ENCODE measurements at regions not wholly inside any gene's neighbourhood (a gene's known extent, or its start where the extent isn't known, plus 50 kb on each side); places are given as distances from the start of the nearest gene placed in this dataset.

GRCh38 chr3:150307311-150308036 is 100.6 kb upstream of the TSC22D2 start:
- TF ChIP-seq CTCF (optimal IDR thresholded peaks at IDR 0.05 in 1 of 3, IDR thresholded peaks at IDR 0.05 in 1 of 3, conservative IDR thresholded peaks at IDR 0.05 in 1 of 3; ENCODE audit: extremely low read depth in 1 of 3, insufficient read depth in 2 of 3, low read length in 3 of 3) (no peak), EZH2 (IDR thresholded peaks at IDR 0.05; ENCODE audit: low read length) (no peak)
